ENCODE measurements at regions not wholly inside any gene's neighbourhood (a gene's known extent, or its start where the extent isn't known, plus 50 kb on each side); places are given as distances from the start of the nearest gene placed in this dataset.
"Not testable (repeated sequence)": the region's sequence is repeated elsewhere in the genome, so short reads cannot be mapped to it uniquely, and the experiment has no call there.

- TF ChIP-seq CTCF (IDR thresholded peaks at IDR 0.05; ENCODE audit: low read depth, low read length, missing control alignments): no peak
- H3K4me3 ChIP-seq (ENCODE audit: low read depth, low read length): no peak overlapping the region
- DNase-seq (ENCODE audit: low read depth): no peak
Measured at GRCh38 chr6:76876922-76877553, 586.3 kb downstream of the HTR1B start.

- DNase-seq (ENCODE audit: low read depth); H3K4me3 ChIP-seq (ENCODE audit: low read depth, low read length): not testable (repeated sequence)
Measured at GRCh38 chr6:76876430-76876829, 586.9 kb downstream of the HTR1B start.

- no peak overlapping the region for H3K4me3 ChIP-seq (ENCODE audit: low read depth, low read length)
- TF ChIP-seq CTCF (IDR thresholded peaks at IDR 0.05; ENCODE audit: low read depth, low read length, missing control alignments): no peak
- DNase-seq (ENCODE audit: low read depth): no peak
Measured at GRCh38 chr6:76867182-76867581, 596.1 kb downstream of the HTR1B start.

GRCh38 chr6:76866091-76866915, 597.0 kb downstream of the HTR1B start:
- no peak for DNase-seq (ENCODE audit: low read depth)
- no peak for TF ChIP-seq CTCF (IDR thresholded peaks at IDR 0.05; ENCODE audit: low read depth, low read length, missing control alignments)
- no peak overlapping the region for H3K4me3 ChIP-seq (ENCODE audit: low read depth, low read length)

GRCh38 chr6:76862936-76863335, 600.4 kb downstream of the HTR1B start:
- DNase-seq (ENCODE audit: low read depth): no peak
- TF ChIP-seq CTCF (IDR thresholded peaks at IDR 0.05; ENCODE audit: low read depth, low read length, missing control alignments): no peak
- no peak overlapping the region for H3K4me3 ChIP-seq (ENCODE audit: low read depth, low read length)

GRCh38 chr6:76861403-76861802, 601.9 kb downstream of the HTR1B start:
- H3K4me3 ChIP-seq (ENCODE audit: low read depth, low read length): no peak overlapping the region
- peak; percentile 50 for TF ChIP-seq CTCF (IDR thresholded peaks at IDR 0.05; ENCODE audit: low read depth, low read length, missing control alignments)
- DNase-seq (ENCODE audit: low read depth): no peak

- no peak for TF ChIP-seq CTCF (IDR thresholded peaks at IDR 0.05; ENCODE audit: low read depth, low read length, missing control alignments)
- no peak overlapping the region for H3K4me3 ChIP-seq (ENCODE audit: low read depth, low read length)
- DNase-seq (ENCODE audit: low read depth): no peak
Measured at GRCh38 chr6:76856065-76856464, 607.2 kb downstream of the HTR1B start.
